ENCODE measurements at regions not wholly inside any gene's neighbourhood (a gene's known extent, or its start where the extent isn't known, plus 50 kb on each side); places are given as distances from the start of the nearest gene placed in this dataset.

DNA sequence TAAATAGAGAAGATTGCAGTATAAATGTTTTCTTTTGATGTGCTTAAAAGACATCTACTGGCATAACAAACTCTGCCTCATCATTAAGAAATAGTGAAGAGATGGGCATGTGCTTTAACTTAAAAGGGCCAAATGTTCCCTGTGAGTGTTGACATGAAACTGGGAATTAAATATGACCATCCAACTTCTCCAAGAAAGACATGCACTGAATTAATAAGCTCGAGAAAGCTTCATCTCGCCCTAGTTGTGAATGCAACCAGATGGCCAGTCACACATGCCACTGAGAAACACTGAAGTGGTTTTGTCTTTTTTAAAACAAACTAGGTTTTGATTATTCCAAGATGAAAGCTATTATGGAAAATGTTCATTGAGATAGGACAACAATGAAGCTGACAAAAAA, 479.2 kb downstream of the RIT2 start:
- WGBS, 2 donors: 63 to 69% methylated on average over 2 of the region's 2 CpGs
- no peak for ATAC-seq
- TF ChIP-seq, protein P1, sequence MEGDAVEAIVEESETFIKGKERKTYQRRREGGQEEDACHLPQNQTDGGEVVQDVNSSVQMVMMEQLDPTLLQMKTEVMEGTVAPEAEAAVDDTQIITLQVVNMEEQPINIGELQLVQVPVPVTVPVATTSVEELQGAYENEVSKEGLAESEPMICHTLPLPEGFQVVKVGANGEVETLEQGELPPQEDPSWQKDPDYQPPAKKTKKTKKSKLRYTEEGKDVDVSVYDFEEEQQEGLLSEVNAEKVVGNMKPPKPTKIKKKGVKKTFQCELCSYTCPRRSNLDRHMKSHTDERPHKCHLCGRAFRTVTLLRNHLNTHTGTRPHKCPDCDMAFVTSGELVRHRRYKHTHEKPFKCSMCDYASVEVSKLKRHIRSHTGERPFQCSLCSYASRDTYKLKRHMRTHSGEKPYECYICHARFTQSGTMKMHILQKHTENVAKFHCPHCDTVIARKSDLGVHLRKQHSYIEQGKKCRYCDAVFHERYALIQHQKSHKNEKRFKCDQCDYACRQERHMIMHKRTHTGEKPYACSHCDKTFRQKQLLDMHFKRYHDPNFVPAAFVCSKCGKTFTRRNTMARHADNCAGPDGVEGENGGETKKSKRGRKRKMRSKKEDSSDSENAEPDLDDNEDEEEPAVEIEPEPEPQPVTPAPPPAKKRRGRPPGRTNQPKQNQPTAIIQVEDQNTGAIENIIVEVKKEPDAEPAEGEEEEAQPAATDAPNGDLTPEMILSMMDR (IDR thresholded peaks at IDR 0.05): no peak

DNA sequence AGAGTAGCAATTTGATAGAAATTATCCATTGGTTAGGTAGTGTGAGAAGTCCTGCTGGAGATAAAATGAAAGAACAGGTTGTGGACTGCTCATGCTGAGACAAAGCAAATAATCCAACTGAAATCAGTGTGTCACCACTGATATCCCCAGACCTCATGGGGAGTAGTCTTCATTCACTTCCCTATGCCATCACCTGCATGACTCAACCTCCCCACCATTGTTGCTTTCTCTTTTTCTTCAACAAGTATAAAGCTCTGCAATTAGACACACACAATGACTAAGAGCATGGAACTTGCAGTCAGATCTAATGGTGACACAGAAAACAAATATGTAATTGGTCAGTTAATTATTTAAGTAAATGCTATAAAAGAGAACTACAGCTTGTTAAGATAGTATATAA, 475.3 kb downstream of the RIT2 start:
- Histone ChIP-seq H3K4me3 (no peak overlapping the region), H3K9me3 (peaks cover 0 to 6% (median 0%) of the 10 kb centered on the region in 11 donors), H3K4me1 (no peaks in the 10 kb centered on the region), H3K27ac (no peak overlapping the region), H3K27me3 (no peaks in the 10 kb centered on the region), H3K36me3 (no peaks in the 10 kb centered on the region)
- intact Hi-C loops (cut with DNase I): no loop called here
- DNase-seq (no peak), ATAC-seq (no peak)
- TF ChIP-seq, protein P1 (IDR thresholded peaks at IDR 0.05): no peak

More for the DNA sequence above, 479.2 kb downstream of the RIT2 start:
- H3K9me3 ChIP-seq: peaks cover 0 to 3% (median 0%) of the 10 kb centered on the region in 11 donors
- H3K27ac ChIP-seq: no peak overlapping the region
- no peaks in the 10 kb centered on the region for H3K36me3 ChIP-seq
- H3K4me1 ChIP-seq: no peaks in the 10 kb centered on the region
- DNase-seq: no peak
- no peaks in the 10 kb centered on the region for H3K27me3 ChIP-seq
- no peak overlapping the region for H3K4me3 ChIP-seq
- intact Hi-C loops (cut with DNase I): loop anchor here in 1 of 10 donors (10.0 kb wide), 1 partner anchor 62 kb away; no protein-coding TSS in a partner anchor

DNA sequence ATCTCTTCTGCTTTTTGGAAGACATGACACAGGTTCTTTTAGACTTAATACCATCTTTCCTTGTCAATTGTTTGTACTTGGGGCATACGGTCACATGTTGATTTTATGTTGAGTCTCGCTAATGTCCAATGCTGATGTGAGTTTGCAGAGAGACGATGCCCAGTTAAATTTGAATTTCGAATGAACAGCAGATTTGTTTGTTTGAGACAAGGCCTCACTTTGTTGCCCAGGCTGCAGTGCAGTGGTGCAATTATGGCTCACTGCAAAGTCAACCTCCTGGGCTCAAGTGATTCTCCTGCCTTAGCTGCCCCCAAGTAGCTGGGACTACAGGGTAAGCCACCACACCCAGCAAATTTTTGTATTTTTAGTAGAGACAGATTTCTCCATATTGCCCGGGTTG, 473.5 kb downstream of the RIT2 start:
- ATAC-seq: no peak

DNA sequence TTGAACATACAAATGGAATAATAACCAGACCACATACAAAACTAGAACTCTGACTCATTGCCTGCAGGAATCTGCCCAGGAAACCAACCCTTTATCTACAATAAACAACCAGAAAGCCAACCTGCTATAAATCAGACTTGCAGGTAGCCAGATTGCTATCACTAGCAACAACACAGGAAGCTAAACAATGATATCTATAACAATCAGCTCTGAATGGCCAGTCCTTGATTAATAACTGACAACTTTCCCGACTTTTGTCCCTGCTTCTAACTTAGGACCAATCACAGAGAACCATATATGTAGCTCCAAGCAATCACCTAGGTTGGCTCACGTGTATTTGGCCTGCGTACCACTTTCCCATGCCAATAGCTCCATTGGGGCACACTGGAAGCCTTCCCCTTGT, 470.8 kb downstream of the RIT2 start:
- 57 to 60% methylated on average over 3 of the region's 3 CpGs for WGBS, 2 donors
- H3K27me3 ChIP-seq: no peaks in the 10 kb centered on the region
- TF ChIP-seq, protein P1 (IDR thresholded peaks at IDR 0.05): no peak
- no peaks in the 10 kb centered on the region for H3K36me3 ChIP-seq
- ATAC-seq: no peak
- no peak overlapping the region for H3K27ac ChIP-seq
- intact Hi-C loops (cut with DNase I): no loop called here
- no peak overlapping the region for H3K4me3 ChIP-seq
- peaks cover 0 to 3% (median 0%) of the 10 kb centered on the region in 11 donors for H3K9me3 ChIP-seq
- no peak for DNase-seq
- H3K4me1 ChIP-seq: no peaks in the 10 kb centered on the region

More for the DNA sequence above, 473.5 kb downstream of the RIT2 start:
- Histone ChIP-seq H3K27me3 (no peaks in the 10 kb centered on the region), H3K4me1 (no peaks in the 10 kb centered on the region), H3K27ac (no peak overlapping the region), H3K4me3 (no peak overlapping the region), H3K9me3 (peaks cover 0 to 5% (median 0%) of the 10 kb centered on the region in 11 donors), H3K36me3 (no peaks in the 10 kb centered on the region)
- DNase-seq: no peak
- intact Hi-C loops (cut with DNase I): no loop called here
- WGBS, 2 donors: 87 to 88% methylated on average over 5 of the region's 5 CpGs
- TF ChIP-seq, protein P1 (IDR thresholded peaks at IDR 0.05): no peak

Measured in heart right ventricle (tissue), 16 donors.